ENCODE measurements at regions not wholly inside any gene's neighbourhood (a gene's known extent, or its start where the extent isn't known, plus 50 kb on each side); places are given as distances from the start of the nearest gene placed in this dataset.

DNA sequence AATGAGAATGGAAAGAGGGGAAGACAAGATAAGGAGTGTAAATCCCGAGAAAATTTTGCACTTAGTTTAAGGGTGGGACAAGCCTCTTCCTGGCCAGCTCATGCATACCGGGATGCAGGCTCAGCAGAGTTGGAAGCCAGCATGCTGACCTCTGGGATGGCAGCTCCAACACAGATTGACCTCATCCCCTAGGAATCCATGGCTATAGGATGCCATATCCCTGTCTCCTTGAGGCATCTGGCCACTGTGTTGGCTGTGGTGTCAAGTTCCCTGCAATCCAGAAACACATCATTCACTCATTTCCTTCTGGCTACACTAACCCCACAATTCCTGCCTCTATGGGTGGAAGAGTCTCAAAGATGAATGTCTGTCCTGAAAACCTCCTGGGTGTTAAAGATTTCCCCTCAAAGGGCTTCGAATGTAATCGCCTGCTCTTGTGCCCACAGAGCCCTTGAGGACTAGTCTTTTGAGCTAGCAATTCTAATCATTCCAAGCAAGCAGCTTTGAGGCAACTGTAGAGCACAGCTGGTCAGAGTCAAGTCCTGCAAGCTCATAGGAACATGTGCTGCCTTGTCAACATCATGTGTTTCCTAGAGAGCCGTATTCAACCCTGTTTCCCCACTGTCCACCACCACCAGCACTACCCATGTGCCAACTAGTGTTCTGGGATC lies 141.4 kb downstream of the PMP22 start:
- no peak for DNase-seq
- Histone ChIP-seq H3K36me3 (no peaks in the 10 kb centered on the region), H3K4me3 (ENCODE audit: low read depth, low read length) (no peak overlapping the region), H3K9me3 (ENCODE audit: severe bottlenecking) (no peaks in the 10 kb centered on the region), H3K27me3 (ENCODE audit: insufficient read depth, low read depth, severe bottlenecking) (no peaks in the 10 kb centered on the region), H3K27ac (no peak overlapping the region)
- no peak for TF ChIP-seq CTCF (IDR thresholded peaks at IDR 0.05; ENCODE audit: low read depth, low read length)

GRCh38 chr17:15122857-15123256 lies 142.3 kb downstream of the PMP22 start:
- Histone ChIP-seq H3K36me3 (no peaks in the 10 kb centered on the region), H3K27me3 (ENCODE audit: insufficient read depth, low read depth, severe bottlenecking) (no peaks in the 10 kb centered on the region), H3K9me3 (ENCODE audit: severe bottlenecking) (no peaks in the 10 kb centered on the region), H3K27ac (peak overlapping the region; percentile 64; the same call in 1 of the 2 replicates), H3K4me3 (ENCODE audit: low read depth, low read length) (no peak overlapping the region)
- DNase-seq = no peak
- no peak for TF ChIP-seq CTCF (IDR thresholded peaks at IDR 0.05; ENCODE audit: low read depth, low read length)

DNA sequence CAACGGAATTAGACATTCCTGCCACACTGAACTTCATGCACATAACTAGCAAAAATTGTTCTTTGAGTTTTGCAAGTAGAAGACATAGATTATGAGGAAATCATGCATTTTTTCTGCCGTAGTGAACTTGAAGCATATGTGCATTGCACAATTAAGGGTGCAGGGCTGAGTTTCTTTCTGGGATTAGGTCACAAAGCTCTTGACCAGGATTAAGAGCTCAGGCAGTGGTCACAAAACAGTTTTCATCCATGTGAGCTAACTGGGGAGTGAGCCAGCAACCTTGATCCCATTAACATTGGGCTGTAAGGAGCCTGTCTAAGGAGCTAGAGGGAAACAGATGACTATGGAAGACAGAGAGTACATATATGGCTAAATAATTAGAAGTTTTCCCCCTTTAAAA lies 143.7 kb downstream of the PMP22 start:
- TF ChIP-seq CTCF (IDR thresholded peaks at IDR 0.05; ENCODE audit: low read depth, low read length) = no peak
- H3K4me3 ChIP-seq (ENCODE audit: low read depth, low read length) = no peak overlapping the region
- H3K36me3 ChIP-seq = no peaks in the 10 kb centered on the region
- peak; percentile 73 for DNase-seq
- H3K27ac ChIP-seq = peak overlapping the region; percentile 76
- H3K27me3 ChIP-seq (ENCODE audit: insufficient read depth, low read depth, severe bottlenecking) = no peaks in the 10 kb centered on the region
- H3K9me3 ChIP-seq (ENCODE audit: severe bottlenecking) = peaks cover 4% of the 10 kb centered on the region

DNA sequence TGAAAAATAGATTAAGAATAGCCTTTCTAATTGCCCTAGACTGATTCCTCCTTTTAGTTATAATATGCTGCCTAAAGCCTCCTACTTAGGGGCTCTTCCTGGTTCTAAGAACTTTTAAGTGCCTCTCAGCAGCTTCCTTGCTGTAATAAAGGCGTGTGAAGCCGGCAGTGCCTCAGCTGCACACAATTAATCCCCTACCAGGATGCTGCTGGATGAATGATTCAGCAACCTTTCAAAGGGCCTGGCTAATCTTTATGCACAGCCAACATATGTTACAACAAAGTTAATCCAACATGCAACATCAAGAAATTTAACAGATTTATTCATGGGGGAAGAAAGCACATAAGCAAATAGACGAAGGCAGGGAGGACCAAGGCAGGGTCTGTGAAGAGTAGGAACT lies 145.2 kb downstream of the PMP22 start:
- no peak for TF ChIP-seq CTCF (IDR thresholded peaks at IDR 0.05; ENCODE audit: low read depth, low read length)
- H3K9me3 ChIP-seq (ENCODE audit: severe bottlenecking) = peaks cover 14% of the 10 kb centered on the region
- no peak overlapping the region for H3K4me3 ChIP-seq (ENCODE audit: low read depth, low read length)
- DNase-seq = peak; percentile 87
- no peaks in the 10 kb centered on the region for H3K36me3 ChIP-seq
- H3K27ac ChIP-seq = peak overlapping the region; percentile 76
- no peaks in the 10 kb centered on the region for H3K27me3 ChIP-seq (ENCODE audit: insufficient read depth, low read depth, severe bottlenecking)

DNA sequence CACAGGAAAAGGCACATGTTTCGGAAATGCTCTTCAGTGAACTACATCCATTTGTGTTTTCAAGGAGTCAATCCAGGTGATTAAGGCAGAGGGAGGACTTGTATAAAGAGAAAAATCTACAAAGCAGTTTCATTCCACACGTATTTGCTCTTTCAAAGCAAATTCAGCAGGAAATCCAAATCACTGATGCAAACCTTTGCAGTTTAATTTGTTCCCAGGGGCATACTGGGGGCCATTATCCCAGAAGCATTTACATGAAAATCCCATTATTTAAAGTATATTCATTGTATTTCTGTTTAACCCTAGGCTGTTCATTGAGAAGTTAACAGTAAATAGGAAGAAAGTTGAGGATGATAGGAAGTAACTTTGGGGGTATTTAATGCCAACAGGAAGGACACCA lies 147.9 kb downstream of the PMP22 start:
- no peaks in the 10 kb centered on the region for H3K36me3 ChIP-seq
- H3K27me3 ChIP-seq (ENCODE audit: insufficient read depth, low read depth, severe bottlenecking) = no peaks in the 10 kb centered on the region
- H3K27ac ChIP-seq = no peak overlapping the region
- DNase-seq = no peak
- no peak overlapping the region for H3K4me3 ChIP-seq (ENCODE audit: low read depth, low read length)
- no peak for TF ChIP-seq CTCF (IDR thresholded peaks at IDR 0.05; ENCODE audit: low read depth, low read length)
- peaks cover 18% of the 10 kb centered on the region for H3K9me3 ChIP-seq (ENCODE audit: severe bottlenecking)

Measured in WERI-Rb-1 (cell line).